Vagina (tissue), 2 donors: ENCODE measurements at regions not wholly inside any gene's neighbourhood (a gene's known extent, or its start where the extent isn't known, plus 50 kb on each side); places are given as distances from the start of the nearest gene placed in this dataset.

Experiments used
- POLR2A ChIP-seq, 2 donors: fragments of 450-650 bp; IDR thresholded peaks; one replicate each; pipeline ENCODE4 v1.6.1; 2017; ENCODE audit warnings: antibody characterized with exemption in 2 of 2, mild to moderate bottlenecking in 2 of 2, moderate library complexity in 2 of 2
- TF ChIP-seq, protein P1 (sequence below), 3 experiments: fragments of 450-650 bp in 2 of 3; fragments of 200-600 bp in 1 of 3; sonication (generic) in 1 of 3; IDR thresholded peaks; one replicate each; pipeline ENCODE4 v1.5.1; 2017 to 2019; ENCODE audit warnings: antibody characterized with exemption in 3 of 3, mild to moderate bottlenecking in 2 of 3, moderate library complexity in 2 of 3

DNA sequence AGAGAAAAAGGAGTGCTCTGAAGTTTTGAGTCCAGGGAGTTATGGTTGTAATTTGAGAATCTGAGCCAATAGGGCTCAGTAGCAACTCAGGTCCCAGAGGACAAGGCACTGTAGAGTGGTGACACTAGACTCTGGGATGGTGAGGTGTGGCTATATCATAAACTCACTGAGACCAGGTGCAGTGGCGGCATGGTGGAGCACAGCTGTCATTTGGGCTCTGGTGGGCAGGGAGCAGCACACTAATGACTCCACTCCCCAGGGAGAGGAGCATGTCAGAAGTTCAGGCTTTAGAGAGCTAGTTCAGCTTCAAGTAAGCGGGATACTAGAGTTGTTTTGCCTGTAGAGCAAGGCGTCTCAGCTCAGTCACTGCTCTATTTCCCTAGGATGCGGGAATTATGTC lies 165.4 kb upstream of the USP38 start:
- TF ChIP-seq, protein P1, sequence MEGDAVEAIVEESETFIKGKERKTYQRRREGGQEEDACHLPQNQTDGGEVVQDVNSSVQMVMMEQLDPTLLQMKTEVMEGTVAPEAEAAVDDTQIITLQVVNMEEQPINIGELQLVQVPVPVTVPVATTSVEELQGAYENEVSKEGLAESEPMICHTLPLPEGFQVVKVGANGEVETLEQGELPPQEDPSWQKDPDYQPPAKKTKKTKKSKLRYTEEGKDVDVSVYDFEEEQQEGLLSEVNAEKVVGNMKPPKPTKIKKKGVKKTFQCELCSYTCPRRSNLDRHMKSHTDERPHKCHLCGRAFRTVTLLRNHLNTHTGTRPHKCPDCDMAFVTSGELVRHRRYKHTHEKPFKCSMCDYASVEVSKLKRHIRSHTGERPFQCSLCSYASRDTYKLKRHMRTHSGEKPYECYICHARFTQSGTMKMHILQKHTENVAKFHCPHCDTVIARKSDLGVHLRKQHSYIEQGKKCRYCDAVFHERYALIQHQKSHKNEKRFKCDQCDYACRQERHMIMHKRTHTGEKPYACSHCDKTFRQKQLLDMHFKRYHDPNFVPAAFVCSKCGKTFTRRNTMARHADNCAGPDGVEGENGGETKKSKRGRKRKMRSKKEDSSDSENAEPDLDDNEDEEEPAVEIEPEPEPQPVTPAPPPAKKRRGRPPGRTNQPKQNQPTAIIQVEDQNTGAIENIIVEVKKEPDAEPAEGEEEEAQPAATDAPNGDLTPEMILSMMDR (IDR thresholded peaks at IDR 0.05) = no peak
- no peak for TF ChIP-seq POLR2A (IDR thresholded peaks at IDR 0.05)
